ENCODE measurements at regions not wholly inside any gene's neighbourhood (a gene's known extent, or its start where the extent isn't known, plus 50 kb on each side); places are given as distances from the start of the nearest gene placed in this dataset.

DNA sequence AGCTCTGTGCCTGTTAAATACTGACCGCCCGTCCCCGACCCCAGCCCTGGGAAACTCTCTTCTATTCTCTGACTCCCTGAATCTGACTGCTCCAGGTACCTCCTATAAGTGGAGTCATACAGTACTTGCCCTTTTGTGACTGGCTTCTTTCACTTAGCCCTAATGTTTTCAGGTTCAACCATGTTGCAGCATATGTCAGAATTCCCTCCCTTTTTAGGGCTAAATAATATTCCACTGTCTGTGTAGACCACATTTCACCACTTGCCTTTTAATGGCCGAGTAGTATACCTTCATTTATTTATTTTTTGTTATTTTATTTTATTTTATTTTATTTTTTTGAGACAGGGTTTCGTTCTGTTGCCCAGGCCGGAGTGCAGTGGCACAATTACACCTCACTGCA lies 96.1 kb upstream of the SLC22A11 start:
- TF ChIP-seq POLR2A (IDR thresholded peaks at IDR 0.05; ENCODE audit: low read depth, low read length) (no peak), TAF1 (IDR thresholded peaks at IDR 0.05; ENCODE audit: borderline replicate concordance, low read depth, low read length) (no peak), POLR2AphosphoS5 (IDR thresholded peaks at IDR 0.05; ENCODE audit: low read depth, low read length) (no peak)
- no peak for DNase-seq (ENCODE audit: insufficient read length)
- no peak for FAIRE-seq

DNA sequence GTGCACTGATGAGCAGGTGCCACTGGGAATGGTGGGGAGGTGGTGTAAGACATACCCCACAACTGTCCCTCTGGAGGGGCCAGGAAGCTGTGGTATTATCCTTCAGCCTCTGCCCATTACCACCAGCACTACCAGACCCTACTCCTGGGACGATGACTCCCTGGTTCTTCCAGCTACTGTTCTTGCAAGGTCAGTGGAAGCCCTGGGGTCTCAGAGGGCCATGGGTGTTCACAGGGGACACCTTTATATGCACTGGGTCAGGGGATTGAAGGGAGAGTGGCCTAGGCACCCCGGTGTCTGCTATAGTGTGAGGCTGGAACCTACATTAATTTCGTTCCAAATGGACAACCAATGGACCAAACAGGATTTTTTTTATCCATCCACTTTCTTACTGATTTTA lies 94.7 kb upstream of the SLC22A11 start:
- DNase-seq (ENCODE audit: insufficient read length): no peak
- FAIRE-seq: no peak
- TF ChIP-seq POLR2AphosphoS5 (IDR thresholded peaks at IDR 0.05; ENCODE audit: low read depth, low read length) (no peak), TAF1 (IDR thresholded peaks at IDR 0.05; ENCODE audit: borderline replicate concordance, low read depth, low read length) (no peak), POLR2A (IDR thresholded peaks at IDR 0.05; ENCODE audit: low read depth, low read length) (no peak)

DNA sequence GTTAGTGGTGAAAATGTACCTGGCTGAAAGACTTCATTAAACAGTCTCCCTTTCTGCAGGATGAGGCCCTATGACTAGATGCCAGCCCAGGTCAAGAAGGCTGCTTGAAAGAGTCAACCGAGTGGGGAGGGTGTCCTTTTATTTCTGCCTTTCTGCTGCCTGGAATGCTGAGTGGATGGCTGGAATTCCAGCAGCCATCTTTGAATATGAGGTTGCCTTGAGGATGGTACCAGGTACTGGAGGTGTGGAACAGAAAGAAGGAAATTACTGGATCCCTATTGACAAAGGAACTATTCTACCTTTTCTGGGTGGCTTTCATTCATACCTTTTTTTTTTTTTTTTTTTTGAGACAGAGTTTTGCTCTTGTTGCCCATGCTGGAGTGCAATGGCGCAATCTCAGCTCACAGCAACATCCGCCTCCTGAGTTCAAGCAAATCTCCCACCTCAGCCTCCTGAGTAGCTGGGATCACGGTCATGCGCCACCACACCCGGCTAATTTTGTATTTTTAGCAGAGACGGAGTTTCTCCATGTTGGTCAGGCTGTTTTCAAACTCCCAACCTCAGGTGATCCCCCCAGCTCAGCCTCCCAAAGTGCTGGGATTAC lies 89.5 kb upstream of the SLC22A11 start:
- TF ChIP-seq POLR2A (IDR thresholded peaks at IDR 0.05; ENCODE audit: low read depth, low read length): no peak
- TF ChIP-seq POLR2AphosphoS5 (IDR thresholded peaks at IDR 0.05; ENCODE audit: low read depth, low read length): no peak
- no peak for TF ChIP-seq TAF1 (IDR thresholded peaks at IDR 0.05; ENCODE audit: borderline replicate concordance, low read depth, low read length)
- no peak for DNase-seq (ENCODE audit: insufficient read length)
- FAIRE-seq: no peak

DNA sequence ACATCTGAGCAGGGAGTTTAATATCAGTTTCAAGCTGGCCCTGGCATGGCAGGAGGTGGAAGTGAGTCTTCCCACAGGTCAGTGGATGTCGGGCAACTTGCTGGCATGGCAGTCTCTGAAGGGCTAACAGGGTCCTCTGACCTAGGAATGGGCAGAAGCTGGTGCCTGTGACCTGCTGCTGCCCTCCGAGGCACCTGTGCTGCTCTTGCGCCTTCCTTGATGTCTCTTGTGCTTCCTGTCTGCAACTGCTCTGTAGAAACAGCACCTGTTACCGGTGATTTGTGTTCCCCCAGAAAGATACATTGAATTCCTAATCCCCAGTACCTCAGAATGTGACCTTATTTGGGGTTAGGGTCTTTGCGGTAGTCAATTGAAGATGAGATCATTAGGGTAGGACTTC lies 86.5 kb upstream of the SLC22A11 start:
- FAIRE-seq (no peak), DNase-seq (ENCODE audit: insufficient read length) (no peak)
- TF ChIP-seq POLR2AphosphoS5 (IDR thresholded peaks at IDR 0.05; ENCODE audit: low read depth, low read length) (no peak), POLR2A (IDR thresholded peaks at IDR 0.05; ENCODE audit: low read depth, low read length) (no peak), TAF1 (IDR thresholded peaks at IDR 0.05; ENCODE audit: borderline replicate concordance, low read depth, low read length) (no peak)

DNA sequence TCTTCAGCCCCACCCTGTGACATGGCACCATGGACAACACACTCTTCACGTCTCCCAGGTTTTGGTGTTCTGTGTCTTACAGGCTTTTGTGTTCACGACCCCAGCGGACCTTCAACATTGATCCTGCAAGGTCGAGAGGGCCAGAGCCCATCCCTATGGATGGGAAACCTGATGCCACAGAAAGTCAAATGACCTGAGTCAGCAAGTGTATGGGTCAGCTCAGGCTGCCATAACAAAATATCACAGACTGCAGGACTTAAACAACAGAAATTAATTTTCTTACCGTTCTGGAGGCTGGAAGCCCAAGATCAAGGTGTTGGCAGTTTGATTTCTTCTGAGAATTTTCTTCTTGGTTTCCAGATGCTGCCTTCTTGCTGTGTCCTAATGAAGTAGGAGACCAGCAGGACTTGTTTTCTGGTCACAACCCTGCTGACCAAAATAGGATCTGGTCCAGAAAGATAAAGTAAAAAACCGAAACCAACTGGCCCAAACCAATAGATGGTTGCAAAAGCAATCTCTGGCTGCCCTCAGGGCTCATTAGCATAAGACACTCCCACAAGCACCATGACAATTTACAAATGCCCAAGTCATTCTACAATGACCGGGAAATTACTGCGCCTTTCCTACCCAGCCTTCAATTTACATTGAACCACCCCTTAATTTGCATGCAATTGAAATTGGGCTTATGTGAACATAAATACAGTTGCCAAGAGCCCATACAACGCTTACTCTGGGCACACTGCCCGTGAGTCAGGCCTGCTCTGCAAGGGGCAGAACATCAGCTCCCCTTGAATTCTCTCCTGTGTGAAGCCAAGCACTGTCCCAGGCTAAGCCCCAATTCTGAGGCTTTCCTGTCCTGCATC lies 82.9 kb upstream of the SLC22A11 start:
- FAIRE-seq: no peak
- no peak for DNase-seq (ENCODE audit: insufficient read length)
- TF ChIP-seq POLR2A (IDR thresholded peaks at IDR 0.05; ENCODE audit: low read depth, low read length) (no peak), TAF1 (IDR thresholded peaks at IDR 0.05; ENCODE audit: borderline replicate concordance, low read depth, low read length) (no peak), POLR2AphosphoS5 (IDR thresholded peaks at IDR 0.05; ENCODE audit: low read depth, low read length) (no peak)

DNA sequence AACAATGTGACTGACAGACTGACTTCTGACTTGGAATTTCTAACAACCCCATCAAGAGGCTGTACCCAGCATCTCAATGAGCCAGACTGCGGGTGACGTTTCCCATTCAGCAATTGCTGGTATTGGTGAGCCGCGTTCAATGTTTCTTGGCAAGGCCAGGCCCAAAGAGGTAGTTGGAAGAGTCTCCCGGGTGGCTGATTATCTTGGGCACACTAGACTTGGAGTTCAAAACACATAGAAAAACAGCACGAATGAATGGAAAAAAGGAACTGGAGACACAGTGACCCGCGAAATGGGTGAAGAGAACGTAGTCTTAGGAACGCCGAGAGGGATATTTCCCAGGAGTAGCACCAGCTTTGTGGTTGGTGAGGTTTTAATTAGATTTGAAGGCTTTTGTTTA lies 81.1 kb upstream of the SLC22A11 start:
- no peak for DNase-seq (ENCODE audit: insufficient read length)
- no peak for TF ChIP-seq TAF1 (IDR thresholded peaks at IDR 0.05; ENCODE audit: borderline replicate concordance, low read depth, low read length)
- no peak for TF ChIP-seq POLR2A (IDR thresholded peaks at IDR 0.05; ENCODE audit: low read depth, low read length)
- TF ChIP-seq POLR2AphosphoS5 (IDR thresholded peaks at IDR 0.05; ENCODE audit: low read depth, low read length): no peak
- FAIRE-seq: no peak

DNA sequence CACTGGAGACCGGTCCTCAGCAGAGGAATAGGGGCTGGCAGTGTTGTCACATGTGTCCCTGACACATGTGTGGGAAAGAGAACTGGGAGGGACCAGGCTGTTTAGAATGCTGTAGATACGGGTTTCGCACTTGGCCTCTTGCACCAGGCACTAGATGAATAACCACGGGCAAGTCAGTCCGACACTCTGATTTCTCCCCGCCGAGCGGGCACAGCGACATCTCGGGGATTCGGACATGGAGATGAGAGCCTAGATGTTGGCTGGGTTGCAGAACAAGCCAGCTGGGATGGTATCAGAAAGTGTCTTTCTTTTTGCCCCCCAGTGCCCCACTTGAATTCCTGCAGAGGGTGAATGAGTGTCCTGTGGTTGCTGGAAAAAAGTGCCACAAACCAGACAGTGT lies 80.6 kb upstream of the SLC22A11 start:
- DNase-seq (ENCODE audit: insufficient read length): no peak
- FAIRE-seq: no peak
- TF ChIP-seq POLR2A (IDR thresholded peaks at IDR 0.05; ENCODE audit: low read depth, low read length): no peak

DNA sequence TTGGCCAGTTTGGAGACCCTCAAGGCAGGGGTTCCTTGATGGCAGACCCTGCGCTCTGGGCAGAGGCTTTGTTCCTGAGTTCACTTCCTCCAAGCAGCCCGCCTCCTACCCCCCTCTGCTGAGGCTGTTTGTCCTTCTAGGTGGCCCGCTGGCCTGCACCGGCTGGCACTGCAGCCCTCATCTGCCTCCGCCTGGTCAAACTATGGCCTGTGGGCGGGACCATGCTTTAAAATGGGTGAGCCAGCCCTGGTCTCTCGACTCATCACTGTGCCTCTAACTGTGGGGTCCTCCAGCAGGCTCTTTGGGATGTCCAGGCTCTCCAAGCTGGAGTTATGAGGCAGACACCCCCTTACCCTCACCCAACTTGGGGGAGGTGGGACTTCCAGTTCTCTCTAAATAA lies 78.9 kb upstream of the SLC22A11 start:
- TF ChIP-seq POLR2A (IDR thresholded peaks at IDR 0.05; ENCODE audit: low read depth, low read length): no peak
- TF ChIP-seq TAF1 (IDR thresholded peaks at IDR 0.05; ENCODE audit: borderline replicate concordance, low read depth, low read length): no peak
- no peak for TF ChIP-seq POLR2AphosphoS5 (IDR thresholded peaks at IDR 0.05; ENCODE audit: low read depth, low read length)
- FAIRE-seq (no peak), DNase-seq (ENCODE audit: insufficient read length) (no peak)

DNA sequence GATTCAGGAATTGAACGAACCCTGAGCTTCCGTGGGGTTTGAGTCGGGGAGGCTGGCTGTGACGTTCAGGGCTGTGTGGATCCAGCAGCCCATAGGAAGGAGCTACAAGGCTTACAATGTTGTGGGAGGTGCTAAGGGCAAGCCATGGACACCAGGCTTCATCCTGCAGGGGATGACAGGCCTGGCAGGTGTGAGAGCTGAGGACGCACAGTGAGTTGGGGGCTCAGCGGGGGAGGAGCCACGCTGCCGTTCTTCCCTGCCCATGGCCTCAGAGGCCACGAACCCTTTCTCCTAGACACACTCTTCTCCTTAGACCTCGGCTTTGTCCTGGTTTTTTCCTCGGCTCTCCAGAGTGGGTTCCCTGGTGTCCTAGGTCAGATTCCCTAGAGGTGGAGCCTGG lies 78.1 kb upstream of the SLC22A11 start:
- no peak for DNase-seq (ENCODE audit: insufficient read length)
- TF ChIP-seq POLR2A (IDR thresholded peaks at IDR 0.05; ENCODE audit: low read depth, low read length) (no peak), POLR2AphosphoS5 (IDR thresholded peaks at IDR 0.05; ENCODE audit: low read depth, low read length) (no peak), TAF1 (IDR thresholded peaks at IDR 0.05; ENCODE audit: borderline replicate concordance, low read depth, low read length) (no peak)
- FAIRE-seq: no peak

DNA sequence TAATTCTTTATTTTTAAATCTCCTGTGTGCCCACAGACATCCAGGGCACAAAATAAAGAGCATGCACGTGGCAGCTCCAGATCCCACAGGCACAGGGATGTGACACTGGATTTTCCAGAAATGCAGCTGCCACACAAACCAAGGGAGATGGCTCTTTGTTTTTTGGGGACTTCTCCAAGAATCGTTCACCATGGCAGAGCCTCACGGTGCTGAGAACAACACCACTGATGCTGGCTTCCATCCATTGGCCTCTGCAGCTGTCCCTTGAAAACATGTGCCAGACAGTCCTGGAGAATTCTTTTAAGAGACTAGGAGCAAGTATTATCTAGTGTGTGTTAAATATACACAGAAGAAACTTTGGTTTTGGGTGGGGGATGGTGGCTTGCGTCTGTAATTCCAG lies 73.2 kb upstream of the SLC22A11 start:
- FAIRE-seq (no peak), DNase-seq (ENCODE audit: insufficient read length) (no peak)
- TF ChIP-seq TAF1 (IDR thresholded peaks at IDR 0.05; ENCODE audit: borderline replicate concordance, low read depth, low read length) (no peak), POLR2A (IDR thresholded peaks at IDR 0.05; ENCODE audit: low read depth, low read length) (no peak), POLR2AphosphoS5 (IDR thresholded peaks at IDR 0.05; ENCODE audit: low read depth, low read length) (no peak)

DNA sequence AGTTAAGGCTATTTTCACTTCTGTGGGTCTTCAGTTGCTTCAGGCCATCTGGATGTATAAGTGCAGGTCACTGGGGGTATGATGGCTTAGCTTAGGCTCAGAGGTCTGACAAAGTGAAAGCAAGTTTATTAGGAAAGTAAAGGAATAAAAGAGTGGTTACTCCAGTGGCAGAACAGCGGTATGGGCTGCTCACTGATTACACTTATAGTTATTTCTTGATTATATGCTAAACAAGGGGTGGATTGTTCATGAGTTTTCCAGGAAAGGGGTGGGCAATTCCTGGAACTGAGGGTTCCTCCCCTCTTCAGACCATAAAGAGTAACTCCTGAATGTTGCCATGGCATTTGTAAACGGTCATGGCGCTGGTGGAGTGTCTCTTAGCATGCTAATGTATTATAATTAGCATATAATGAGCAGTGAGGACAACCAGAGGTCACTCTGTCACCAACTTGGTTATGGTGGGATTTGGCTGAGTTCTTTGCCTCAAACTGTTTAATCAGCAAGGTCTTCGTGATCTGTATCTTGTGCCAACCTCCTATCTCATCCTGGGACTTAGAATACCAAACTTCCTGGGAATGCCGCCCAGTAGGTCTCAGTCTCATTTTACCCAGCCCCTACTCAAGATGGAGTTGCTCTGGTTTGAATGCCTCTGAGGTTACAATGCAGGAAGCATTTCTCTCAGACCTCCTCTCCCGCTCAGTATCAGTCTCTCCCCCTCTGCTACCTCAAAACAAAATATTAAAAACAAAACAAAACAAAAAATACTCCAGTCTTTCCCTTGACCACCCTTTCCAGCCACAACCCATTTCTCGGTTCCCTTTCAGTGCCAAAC lies 71.3 kb upstream of the SLC22A11 start:
- FAIRE-seq: no peak

More for the DNA sequence above, 71.3 kb upstream of the SLC22A11 start:
- DNase-seq (ENCODE audit: insufficient read length): no peak
- TF ChIP-seq POLR2AphosphoS5 (IDR thresholded peaks at IDR 0.05; ENCODE audit: low read depth, low read length) (no peak), TAF1 (IDR thresholded peaks at IDR 0.05; ENCODE audit: borderline replicate concordance, low read depth, low read length) (no peak)

Data from GM12892 (cell line).